ENCODE measurements at regions not wholly inside any gene's neighbourhood (a gene's known extent, or its start where the extent isn't known, plus 50 kb on each side); places are given as distances from the start of the nearest gene placed in this dataset.

GRCh38 chr6:156564127-156564806 lies 212.9 kb upstream of the ARID1B start:
- Mint-ChIP-seq H3K9me3 (peaks cover 13% of the 10 kb centered on the region), H3K27ac (ENCODE audit: unreplicated experiment) (no peak overlapping the region)

DNA sequence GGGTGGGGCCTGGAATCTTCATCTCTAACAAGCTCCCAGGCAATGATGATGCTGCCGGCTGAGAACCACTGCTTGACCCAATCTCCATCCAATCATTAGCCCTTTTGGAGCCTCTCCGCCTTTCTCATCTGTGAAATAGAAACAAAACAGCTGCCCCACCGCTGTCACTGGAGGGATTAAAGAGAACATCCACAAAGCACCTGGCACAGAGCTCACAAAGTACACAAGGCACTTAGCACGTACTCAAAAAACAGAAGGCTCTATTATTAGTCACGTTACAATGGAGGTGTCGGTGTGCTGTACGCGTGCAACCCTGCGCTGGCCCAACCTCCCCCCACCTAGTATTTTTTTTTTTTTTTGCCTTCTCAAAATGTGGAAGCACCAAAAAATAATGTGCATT lies 213.5 kb upstream of the ARID1B start:
- Mint-ChIP-seq H3K27ac (ENCODE audit: unreplicated experiment) (no peak overlapping the region), H3K27me3 (ENCODE audit: low read depth) (no peaks in the 10 kb centered on the region), H3K9me3 (peaks cover 15% of the 10 kb centered on the region), H3K4me3 (no peak overlapping the region), H3K36me3 (ENCODE audit: low read depth) (peaks cover 3% of the 10 kb centered on the region), H3K4me1 (peaks cover 6% of the 10 kb centered on the region)
- no peak for DNase-seq (ENCODE audit: low read depth, low spot score)
- no peak for TF ChIP-seq CTCF (conservative IDR thresholded peaks at IDR 0.05)

More at GRCh38 chr6:156564127-156564806, 212.9 kb upstream of the ARID1B start:
- peak; percentile 85 for DNase-seq (ENCODE audit: low read depth, low spot score)
- Mint-ChIP-seq H3K36me3 (ENCODE audit: low read depth) (peaks cover 3% of the 10 kb centered on the region), H3K27me3 (ENCODE audit: low read depth) (no peaks in the 10 kb centered on the region), H3K4me3 (no peak overlapping the region), H3K4me1 (peaks cover 6% of the 10 kb centered on the region)
- peak; percentile 97 for TF ChIP-seq CTCF (conservative IDR thresholded peaks at IDR 0.05)

- Mint-ChIP-seq H3K4me3 (no peak overlapping the region), H3K9me3 (peaks cover 18% of the 10 kb centered on the region), H3K36me3 (ENCODE audit: low read depth) (peaks cover 3% of the 10 kb centered on the region), H3K27ac (ENCODE audit: unreplicated experiment) (no peak overlapping the region), H3K4me1 (peaks cover 7% of the 10 kb centered on the region), H3K27me3 (ENCODE audit: low read depth) (no peaks in the 10 kb centered on the region)
- no peak for TF ChIP-seq CTCF (conservative IDR thresholded peaks at IDR 0.05)
- DNase-seq (ENCODE audit: low read depth, low spot score), result no peak
These were observed 214.5 kb upstream of the ARID1B start for GRCh38 chr6:156562636-156563035.

- Mint-ChIP-seq H3K27me3 (ENCODE audit: low read depth) (no peaks in the 10 kb centered on the region), H3K4me1 (peaks cover 13% of the 10 kb centered on the region), H3K4me3 (no peak overlapping the region), H3K36me3 (ENCODE audit: low read depth) (peaks cover 3% of the 10 kb centered on the region), H3K9me3 (peaks cover 18% of the 10 kb centered on the region), H3K27ac (ENCODE audit: unreplicated experiment) (no peak overlapping the region)
- no peak for DNase-seq (ENCODE audit: low read depth, low spot score)
- no peak for TF ChIP-seq CTCF (conservative IDR thresholded peaks at IDR 0.05)
These were observed 215.2 kb upstream of the ARID1B start for GRCh38 chr6:156562019-156562418.

DNA sequence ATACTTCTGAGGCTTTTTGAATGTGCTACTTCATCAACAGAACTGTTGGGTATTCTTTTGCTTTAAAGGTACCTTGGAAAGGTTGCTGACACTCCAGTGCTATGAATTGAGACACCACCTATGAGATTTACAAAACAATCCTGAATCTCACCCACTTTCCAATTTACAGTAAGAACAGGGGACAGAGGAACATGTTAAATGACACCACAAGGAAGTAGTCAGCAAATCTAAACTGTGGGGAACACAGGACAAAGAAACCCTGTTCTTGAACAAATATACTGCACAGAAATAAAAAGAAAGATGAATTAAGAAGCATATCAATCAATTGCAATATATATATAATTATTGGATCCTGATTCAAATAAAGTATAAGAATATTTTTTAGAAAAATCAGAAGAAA lies 216.7 kb upstream of the ARID1B start:
- Mint-ChIP-seq H3K27me3 (ENCODE audit: low read depth) (no peaks in the 10 kb centered on the region), H3K4me1 (peaks cover 14% of the 10 kb centered on the region), H3K36me3 (ENCODE audit: low read depth) (peaks cover 3% of the 10 kb centered on the region)

More for the DNA sequence above, 216.7 kb upstream of the ARID1B start:
- DNase-seq (ENCODE audit: low read depth, low spot score), result no peak
- H3K27ac Mint-ChIP-seq (ENCODE audit: unreplicated experiment), result no peak overlapping the region
- H3K4me3 Mint-ChIP-seq, result no peak overlapping the region
- TF ChIP-seq CTCF (conservative IDR thresholded peaks at IDR 0.05), result no peak
- peaks cover 19% of the 10 kb centered on the region for H3K9me3 Mint-ChIP-seq
